Globus pallidus (tissue), 1 donor: ENCODE measurements at regions not wholly inside any gene's neighbourhood (a gene's known extent, or its start where the extent isn't known, plus 50 kb on each side); places are given as distances from the start of the nearest gene placed in this dataset.

Experiments used
- DNase-seq: peaks from one replicate; pipeline ENCODE4 v3.0.0-alpha.2; 2015; ENCODE audit warnings: low spot score

DNA sequence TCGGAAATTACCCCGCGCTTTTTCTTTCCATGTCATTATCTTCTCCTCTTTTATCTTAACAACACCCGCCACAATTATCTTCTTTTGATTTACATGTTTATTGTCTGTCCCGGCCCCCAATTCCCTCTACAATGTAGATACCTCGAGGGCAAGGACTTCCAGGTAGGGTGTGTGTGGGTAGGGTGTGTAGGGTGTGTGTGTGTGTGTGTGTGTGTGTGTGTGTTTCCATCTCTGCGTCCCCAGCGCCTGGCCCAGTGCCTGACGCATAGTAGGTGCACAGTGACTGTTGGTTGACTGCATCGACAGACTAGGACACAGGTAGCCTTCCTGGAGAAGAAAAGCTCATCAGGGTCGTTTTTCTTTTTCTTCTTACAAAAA is 103.1 kb downstream of the UCHL1 start:
- no peak for DNase-seq

DNA sequence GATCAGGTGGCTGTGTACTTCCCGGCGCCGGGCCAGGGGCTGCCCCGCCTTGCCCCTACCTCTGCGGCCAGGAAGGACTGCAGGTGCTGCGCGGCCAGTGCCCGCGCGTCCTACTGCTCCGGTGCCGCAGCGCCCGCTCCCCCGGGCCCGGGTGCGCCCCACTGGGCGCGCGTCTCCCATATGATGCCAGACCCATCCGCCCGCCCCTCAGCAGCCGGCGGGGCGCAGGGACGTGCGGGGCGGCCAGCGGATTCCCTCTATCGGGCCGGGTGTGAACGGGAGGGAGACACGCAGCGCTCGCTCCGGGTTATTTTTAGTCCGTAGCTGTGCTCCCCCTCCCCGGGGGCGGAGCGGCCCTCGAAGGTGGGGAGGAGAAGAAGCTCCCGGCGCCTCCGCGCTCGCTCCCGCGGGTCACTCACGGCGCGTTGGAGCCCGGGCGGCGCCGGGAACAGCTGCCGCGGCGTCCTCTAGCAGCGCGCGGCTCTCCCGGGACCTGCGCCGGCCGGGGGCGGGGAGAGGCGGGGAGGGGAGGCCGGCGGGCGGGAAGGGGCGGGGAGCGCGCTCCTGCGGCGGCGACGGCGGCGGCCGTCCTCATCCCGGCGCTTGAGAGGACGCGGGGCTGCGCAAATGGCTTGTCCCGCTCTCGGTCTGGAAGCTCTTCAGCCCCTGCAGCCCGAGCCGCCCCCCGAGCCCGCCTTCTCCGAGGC is 103.6 kb downstream of the UCHL1 start:
- peak; percentile 87 for DNase-seq

DNA sequence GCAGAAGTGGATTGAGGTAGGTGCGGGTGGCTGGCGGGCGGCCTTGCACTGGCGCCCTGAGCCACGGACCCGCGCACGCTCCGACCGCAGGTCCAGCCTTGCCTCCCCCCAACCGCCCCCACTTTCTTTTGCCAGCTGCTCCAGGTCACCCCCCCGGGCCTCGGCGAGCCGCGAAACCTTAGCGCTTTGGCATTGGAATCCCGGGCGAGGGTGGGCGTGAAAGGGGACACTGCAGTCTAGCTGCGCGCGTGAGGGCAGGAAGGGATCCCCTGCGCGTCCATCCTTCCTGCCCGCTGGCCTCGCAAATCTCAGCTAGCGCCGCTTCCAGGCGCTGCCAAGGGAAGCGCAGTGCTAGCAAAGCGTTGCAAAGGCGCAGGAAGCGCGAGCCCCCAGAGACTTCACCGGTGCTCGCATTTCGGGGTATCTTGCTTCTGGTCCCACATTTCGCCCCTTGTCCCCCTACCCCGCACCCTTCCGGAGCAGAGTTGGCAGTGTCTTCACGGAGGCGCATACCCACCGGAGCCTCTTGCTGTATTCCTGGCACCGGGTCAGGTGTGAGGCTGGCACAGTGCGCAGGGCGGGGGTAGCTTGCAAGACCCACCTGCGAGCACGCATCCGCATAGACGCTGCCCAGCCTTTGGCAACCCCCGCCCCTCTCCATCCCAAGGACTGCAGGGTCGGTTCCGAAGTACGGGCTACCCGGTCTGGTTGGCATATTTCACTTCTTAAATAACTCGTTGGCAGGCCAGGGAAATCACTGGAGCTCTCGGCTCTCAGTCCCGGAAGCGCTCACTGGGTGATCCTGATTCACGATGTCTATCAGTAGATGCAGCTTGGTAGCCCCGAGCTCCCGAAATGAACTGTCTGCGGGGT is 104.4 kb downstream of the UCHL1 start:
- peak; percentile 72 for DNase-seq

DNA sequence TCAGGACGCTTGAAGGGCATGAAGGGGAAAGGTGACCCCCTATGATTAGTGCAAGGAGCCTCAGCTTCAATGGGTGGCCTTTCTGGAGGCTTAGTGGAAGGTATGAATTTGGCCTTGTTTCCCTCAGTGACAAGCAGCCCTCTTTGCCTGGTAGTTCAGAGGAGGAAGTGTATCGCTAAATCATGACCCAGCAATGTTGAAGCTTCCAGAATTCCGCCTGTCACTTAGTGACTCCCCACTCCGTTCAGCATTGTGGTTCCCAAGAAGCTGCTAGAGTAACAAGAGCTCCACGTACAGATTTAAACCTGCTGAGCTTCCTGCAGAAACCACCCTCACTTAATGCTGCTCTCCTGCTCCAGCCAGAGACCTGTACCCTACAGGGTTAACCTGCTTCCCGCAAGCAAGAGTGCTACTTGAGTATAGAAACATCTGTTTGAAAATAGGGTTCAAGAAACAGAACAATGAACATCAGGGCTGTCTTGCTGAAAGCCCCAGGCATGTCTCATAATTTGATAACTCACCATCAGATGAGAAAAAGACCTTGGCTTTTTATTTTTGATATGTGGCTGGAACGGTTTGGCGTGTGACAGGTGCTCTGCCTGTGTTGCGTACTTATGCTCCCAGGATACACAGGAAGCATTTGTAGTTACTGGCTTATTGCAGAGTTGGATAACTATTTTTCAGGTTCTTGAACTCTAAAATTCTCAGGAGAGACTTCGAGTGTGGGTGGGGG is 105.2 kb downstream of the UCHL1 start:
- peak; percentile 72 for DNase-seq

DNA sequence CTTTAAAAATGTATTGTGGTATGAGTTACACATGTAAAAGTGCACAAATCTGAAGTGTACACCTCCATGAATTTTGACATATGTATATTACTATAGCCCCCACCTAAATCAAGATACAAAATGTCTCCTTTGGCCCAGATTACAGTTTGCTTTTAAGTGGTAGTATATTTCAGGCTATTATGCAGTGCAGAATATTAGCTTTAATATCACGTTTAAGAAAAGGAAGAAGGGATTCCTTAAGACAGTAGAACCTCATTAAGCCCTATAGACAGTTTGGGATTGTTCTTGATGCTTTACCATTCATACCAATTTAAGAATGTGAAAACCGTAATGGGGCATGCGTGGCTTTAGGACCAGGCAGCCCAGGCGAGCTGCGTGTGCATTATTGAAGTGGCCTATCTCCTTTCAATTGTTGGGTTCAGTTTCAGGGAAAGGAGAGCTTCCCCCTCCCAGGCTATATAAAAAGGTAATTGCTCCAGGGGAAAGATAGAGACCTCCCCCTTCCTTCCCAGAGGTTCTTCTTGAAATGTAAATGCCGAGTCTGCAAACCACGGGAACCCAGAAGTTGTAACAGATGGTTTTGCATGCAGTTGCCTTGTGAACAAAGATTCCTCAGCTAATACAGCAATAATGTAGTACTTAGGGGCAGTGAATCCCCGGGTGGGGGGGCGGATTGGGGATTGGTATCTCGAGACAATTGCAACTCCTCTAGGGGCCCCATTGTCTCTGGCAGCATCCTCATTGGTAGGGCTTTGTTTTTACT is 106.1 kb downstream of the UCHL1 start:
- no peak for DNase-seq

DNA sequence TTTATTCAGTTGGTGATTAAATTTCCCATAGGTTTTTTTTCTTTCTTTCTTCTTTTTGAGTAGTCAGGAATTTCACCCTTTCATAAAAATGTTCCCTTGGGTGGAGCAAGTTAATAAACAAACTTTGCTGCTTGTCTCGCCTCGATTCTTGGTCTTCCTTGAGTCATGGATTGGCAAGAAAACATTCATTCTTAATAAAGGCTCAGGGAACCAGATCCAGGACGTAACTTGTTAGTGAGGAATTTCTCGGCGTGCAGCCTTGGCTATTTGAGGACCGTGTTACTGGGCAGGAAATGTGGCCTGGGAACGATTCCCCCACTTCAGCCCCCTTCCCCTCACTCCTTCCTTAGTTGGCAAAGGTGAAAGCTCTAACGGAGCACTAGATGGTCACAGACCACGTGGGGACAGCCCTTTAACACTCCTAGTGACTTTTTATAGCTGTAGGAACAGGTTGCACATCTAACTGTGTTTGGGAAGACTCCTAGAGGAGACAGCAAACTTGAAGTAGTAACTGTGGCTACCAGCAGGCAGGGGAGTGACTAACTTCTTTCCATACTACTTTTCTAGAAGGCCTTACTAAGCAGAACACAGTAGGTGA is 106.8 kb downstream of the UCHL1 start:
- peak; percentile 75 for DNase-seq

DNA sequence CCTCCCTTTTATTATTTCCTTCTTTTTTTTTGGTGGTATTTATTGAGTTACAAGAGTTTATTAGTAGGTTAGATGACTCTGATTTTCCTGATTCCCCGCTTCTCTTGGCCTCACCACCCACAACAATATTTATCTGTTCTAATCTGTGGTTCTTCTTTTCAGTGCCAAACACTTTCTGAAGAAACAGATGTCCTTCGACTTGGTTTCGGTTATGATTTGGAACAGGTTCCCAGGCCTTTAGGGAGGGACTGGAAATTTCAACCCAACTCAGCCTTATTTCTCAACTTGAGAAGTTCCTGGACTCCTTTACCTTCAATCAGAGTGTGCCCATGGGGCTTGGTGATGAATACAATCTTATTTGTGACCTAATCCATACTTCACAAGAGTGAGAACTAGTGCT is 108.1 kb downstream of the UCHL1 start:
- no peak for DNase-seq

DNA sequence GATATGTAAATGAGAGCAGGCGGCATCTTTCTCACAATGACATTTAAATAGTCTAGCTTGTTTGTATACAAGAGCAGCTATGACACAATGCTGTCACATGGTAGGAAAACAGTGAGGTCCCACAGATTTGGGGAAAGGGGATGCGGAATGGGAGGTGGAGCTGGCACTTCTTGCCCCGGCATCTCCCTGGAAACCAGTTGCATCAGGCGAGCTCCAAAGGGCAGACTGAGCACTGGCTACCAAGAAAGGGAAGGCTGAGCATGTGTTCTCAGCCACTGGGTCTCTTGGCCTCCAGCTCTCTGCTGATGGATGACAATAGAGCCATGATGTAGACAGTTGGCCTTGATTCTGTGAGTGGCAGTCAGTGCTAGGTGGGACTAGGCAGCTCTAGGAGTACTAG is 109.0 kb downstream of the UCHL1 start:
- peak; percentile 100 for DNase-seq

DNA sequence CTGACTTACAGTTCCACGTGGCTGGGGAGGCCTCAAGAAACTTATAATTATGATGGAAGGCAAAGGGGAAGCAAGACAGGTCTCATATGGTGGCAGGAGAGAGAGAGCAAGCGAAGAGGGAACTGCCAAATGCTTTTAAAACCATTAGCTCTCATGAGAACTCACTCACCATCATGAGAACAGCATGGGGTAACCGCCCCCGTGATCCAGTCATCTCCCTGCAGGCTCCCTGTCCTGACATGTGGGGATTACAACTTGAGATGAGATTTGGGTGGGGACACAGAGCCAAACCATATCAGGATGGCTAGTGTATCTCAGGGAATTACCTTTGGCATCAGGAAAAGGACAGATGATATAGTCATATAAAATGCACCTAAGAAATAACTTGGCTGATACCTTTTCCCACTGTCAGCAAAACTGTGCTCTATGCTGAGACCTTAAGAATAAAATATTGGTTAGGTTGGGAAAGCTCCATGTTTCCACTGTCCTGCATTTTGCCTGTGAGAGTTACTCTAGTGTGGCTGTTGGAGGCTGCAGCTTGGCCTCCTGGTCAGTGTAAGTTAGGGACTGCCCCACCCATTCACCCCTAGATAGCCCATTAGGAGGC is 110.3 kb downstream of the UCHL1 start:
- no peak for DNase-seq

DNA sequence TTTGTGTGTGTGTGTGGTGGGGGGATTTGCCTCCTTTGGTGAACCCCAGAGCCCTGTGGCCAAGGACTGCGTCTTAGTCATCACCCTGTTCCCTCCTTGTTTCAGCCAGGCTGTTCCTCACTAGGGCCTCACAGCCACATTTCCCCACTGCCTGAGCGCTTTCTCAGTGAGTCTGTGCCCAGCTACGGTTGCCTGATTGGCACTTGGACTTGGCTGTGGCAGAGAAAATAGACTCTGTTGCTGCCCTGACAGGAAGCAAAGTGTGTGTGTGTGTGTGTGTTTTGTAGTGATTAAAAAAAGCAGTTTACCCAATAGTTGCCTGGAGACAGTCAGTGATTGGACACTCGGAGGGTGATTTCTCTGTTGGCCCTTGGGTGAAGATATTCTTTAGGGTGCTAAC is 113.0 kb downstream of the UCHL1 start:
- peak; percentile 69 for DNase-seq

DNA sequence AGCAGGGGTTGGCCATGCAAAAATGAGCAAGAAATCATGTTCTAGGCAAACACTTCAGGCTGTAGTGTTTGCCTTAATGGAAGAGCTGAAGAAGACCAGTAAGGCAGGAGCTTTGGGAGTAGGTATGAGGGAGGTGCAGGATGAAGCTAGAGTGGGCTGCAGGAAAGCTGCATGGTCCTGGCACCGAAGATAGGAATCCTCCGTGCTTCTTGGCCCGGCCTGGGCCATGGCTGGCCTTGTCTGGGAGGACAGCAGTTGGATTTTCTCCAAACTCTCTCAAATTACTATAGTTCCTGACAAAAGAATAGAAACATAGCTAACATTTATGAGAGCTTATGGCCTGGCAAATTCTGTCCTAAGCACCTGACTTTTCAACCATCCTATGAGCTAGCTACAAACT is 116.5 kb downstream of the UCHL1 start:
- DNase-seq = no peak

DNA sequence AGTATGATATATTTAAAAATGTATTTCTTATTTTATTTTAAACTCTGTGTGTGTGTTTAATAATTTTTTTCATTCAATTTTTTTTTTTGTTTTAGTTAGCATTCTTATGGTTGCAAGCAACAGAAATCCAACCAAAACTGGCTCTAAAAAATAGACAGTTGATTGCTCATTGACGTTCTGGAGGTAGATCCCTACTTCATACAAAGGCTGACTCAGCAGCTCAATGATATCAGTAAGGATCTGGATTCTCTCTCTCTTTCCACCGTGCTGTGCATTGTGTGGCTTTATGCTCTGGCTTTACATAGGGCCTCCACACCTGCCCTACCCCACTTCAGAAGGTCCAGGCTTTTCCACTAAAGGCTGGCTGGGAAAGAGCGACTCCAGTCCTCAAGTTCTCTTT is 117.8 kb downstream of the UCHL1 start:
- no peak for DNase-seq

DNA sequence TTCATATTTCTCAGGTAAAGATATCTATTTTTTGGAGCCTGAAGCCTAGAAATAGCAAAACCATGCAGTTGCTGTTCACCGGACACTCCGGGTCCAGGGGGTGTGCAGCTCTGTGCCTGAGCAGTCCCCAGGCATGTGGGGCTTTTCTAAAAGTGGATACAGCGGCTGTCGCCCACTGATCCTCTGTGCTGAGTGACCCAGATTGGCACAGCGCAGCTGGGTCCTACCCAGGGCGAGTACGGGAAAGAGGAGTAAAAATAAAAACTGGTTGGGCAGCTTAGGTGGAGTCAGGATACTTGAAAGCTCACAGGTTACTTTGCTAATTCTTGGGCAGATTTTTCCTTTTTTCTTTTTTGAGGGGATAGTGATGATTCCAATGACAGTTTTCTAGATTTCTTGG is 118.8 kb downstream of the UCHL1 start:
- DNase-seq = no peak

DNA sequence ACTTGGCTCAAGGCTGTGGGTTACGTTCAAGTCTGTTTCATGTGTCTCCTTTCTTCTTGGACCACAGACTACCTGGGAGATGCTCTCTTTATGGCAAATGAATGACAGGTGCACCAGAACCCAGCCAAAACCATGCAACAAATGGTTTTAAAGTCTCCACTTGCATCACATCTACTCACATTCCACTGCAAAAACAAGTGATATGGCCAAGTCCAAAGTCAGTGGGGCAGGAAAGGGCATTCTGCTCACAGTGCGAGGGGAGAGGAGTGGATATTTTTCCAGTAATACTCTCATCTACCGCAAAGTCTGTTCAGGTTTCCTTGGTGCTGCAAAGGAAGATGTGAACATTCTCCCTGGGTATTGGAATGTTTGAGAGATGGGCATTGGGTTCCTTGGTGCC is 120.5 kb downstream of the UCHL1 start:
- DNase-seq = no peak

DNA sequence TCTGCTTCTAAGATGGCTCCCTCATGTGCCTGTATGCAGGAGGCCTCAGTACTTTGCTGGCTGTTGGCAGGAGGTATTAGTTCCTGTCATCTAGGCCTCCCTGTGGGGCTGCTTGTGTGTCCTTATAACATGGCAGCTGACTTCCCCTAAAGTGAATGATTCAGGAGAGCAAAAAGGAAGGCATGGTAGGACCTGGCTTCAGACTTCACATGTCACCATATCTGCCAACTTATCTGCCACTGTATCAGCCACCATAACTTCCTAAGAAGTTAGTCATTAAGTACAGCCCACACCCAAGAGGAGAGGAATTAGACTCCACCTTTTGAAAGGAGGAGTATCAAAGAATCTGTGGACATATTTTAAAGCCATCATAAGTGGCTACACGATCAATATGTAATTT is 122.5 kb downstream of the UCHL1 start:
- no peak for DNase-seq

DNA sequence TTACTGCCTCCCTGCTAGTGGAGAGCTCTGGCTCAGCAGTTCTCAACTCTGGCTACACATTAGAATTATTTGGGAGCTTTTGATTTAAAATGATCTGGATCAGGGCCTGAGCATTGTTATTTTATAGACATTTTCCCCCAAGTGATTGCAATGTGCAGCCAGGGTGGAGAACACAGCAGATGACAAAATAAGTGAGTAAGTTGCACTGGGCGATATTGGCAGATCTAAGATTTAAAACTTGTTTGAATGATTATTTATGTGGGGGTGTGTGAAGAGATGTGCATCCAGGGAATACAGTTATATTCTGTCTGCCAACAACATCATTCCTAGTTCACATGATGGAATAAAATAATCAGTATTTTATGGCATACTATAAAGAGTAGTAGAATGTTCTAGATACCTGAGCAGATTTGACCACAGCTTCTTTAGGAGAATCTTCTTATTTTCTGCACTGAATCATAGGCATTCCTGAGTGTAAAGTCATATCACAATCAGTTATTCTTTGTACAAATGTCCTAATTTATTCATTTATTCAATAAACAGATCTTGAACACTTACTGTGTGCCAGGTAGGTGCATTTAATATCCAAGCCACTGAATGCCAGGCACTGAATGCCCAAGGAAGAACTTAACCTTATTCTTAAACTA is 123.9 kb downstream of the UCHL1 start:
- DNase-seq = no peak

DNA sequence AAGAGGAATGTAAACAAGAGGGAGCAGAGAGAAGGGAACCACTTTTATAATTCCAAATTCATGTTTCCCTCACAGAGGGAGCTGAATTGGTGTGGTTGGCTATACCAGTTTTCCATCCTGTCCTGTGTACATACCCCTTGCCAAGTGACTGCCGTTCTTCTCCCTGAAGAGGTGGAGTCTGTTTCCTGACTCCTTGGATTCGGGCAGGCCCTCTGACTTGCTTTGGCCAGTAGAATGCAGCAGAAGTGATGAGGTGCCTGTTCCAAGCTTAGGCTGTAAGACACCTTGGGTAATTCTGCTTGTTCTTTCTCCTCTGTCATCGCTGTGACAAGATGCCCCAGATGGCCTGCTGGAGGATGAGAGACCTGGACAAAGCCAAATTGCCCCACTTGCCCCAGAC is 124.7 kb downstream of the UCHL1 start:
- no peak for DNase-seq

DNA sequence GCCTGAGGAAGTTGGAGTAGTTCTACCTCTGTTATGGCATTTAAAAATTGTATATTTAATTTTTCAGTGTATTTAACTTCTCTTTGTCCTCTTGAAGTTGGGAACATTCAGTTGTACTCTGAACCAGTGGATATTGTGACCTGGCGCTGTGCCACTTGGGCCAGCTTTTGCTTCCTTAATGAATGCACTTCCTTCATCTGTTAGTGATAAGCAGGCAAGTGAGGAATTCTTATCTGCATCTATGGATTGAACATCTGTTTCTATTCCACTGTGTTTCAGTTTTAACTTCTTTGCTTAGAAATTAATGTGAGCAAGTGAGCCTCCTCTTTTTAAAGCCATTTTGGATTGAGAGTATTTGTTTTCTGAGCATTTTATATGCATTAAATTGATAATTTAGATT is 128.3 kb downstream of the UCHL1 start:
- peak; percentile 66 for DNase-seq

DNA sequence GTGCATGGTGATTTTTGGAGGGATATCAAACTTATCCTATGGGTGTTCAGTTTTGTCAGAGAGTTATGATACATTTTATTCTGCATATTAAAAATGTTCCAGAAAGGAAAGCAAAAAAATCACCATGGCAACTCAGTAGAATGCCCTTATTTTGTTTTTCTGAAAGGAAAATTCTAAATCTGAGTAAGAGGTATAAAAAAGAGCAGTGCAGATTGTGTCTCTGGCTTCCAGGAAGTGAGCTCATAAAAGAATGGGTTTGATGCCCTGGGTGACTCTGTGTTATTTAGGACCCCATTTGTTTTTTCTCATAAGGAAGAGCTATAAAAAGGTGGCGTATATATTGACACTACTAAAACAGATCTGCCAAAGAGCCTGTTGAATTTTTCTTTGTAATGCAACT is 128.8 kb downstream of the UCHL1 start:
- no peak for DNase-seq

DNA sequence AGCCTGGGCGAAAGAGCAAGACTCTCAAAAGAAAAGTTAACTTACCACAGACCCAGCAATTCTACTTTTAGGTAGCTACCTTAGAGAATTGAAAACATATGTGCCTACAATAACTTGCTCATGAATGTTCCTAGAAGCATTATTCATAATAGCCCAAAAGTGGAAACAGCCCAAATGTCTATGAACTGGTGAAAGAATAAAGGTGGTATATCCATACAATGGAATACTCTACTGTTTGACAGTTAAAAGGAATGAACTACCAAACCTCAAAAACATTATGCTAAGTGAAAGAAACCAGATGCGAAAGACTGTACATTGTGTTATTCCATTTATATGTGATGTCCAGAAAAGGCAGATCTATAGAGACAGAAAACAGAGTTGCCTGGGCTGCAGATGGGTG is 131.4 kb downstream of the UCHL1 start:
- no peak for DNase-seq

DNA sequence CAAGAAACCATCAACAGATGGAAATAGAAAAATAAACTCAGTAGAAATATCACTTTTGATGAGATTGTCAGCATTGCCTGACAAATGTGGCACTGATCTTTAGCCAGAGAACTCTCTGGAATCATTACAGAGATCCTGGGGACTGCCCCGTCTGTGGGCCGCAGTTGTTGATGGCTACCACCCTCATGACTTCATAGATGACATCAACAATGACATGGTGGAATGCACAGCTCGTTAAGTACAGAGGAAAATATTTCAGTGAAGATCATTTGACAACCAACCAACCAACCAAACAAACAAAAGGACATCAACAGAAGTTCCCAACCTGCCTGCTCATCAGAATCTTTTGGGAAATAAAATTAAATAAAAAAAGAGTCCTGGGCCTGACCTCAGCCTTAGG is 132.6 kb downstream of the UCHL1 start:
- DNase-seq = no peak
